GM12872 (cell line): ENCODE measurements at regions not wholly inside any gene's neighbourhood (a gene's known extent, or its start where the extent isn't known, plus 50 kb on each side); places are given as distances from the start of the nearest gene placed in this dataset.

Source experiments
- CTCF ChIP-seq: IDR thresholded peaks from 3 replicates; pipeline ENCODE4 v1.5.1; 2011; ENCODE audit warnings: low read depth, mild to moderate bottlenecking, low read length, moderate library complexity; ENCODE audit not compliant: insufficient read depth

GRCh38 chr5:145090115-145090514, 745.0 kb downstream of the PRELID2 start:
- no peak for TF ChIP-seq CTCF

GRCh38 chr5:145084834-145085233, 750.3 kb downstream of the PRELID2 start:
- TF ChIP-seq CTCF = no peak

- no peak for TF ChIP-seq CTCF
These were observed 758.1 kb downstream of the PRELID2 start for GRCh38 chr5:145077028-145077427.

- TF ChIP-seq CTCF = no peak
These were observed 759.1 kb downstream of the PRELID2 start for GRCh38 chr5:145076040-145076439.

GRCh38 chr5:145072889-145073288, 762.3 kb downstream of the PRELID2 start:
- TF ChIP-seq CTCF = no peak

GRCh38 chr5:145068721-145069120, 766.4 kb downstream of the PRELID2 start:
- no peak for TF ChIP-seq CTCF

GRCh38 chr5:145062280-145063062, 772.7 kb downstream of the PRELID2 start:
- TF ChIP-seq CTCF = no peak
